Mesenchymal stem cell (in vitro differentiated cells and primary cell): ENCODE measurements at regions not wholly inside any gene's neighbourhood (a gene's known extent, or its start where the extent isn't known, plus 50 kb on each side); places are given as distances from the start of the nearest gene placed in this dataset.

Experiments
- DNase-seq: peaks from one replicate; pipeline ENCODE4 v3.0.0-alpha.2; 2013
- H2AFZ ChIP-seq: one replicate; pipeline ENCODE4 v1.6.1; 2013; ENCODE audit warnings: low read depth, mild to moderate bottlenecking, control low read depth, inconsistent platforms, low read length, moderate library complexity
- H2AK5ac ChIP-seq: 2 replicates; pipeline ENCODE4 v1.6.1; 2013; ENCODE audit warnings: low read length, moderate library complexity, mild to moderate bottlenecking, inconsistent platforms; ENCODE audit not compliant: severe bottlenecking
- H2BK120ac ChIP-seq: one replicate; pipeline ENCODE4 v1.6.1; 2013; ENCODE audit warnings: low read depth, mild to moderate bottlenecking, inconsistent platforms, low read length, moderate library complexity
- H2BK12ac ChIP-seq, 2 experiments: one replicate each; pipeline ENCODE4 v1.6.1; 2013; ENCODE audit warnings: inconsistent platforms in 2 of 2, low read length in 2 of 2, mild to moderate bottlenecking in 2 of 2, moderate library complexity in 2 of 2, control low read depth in 1 of 2
- H2BK15ac ChIP-seq: one replicate; pipeline ENCODE4 v1.6.1; 2013; ENCODE audit warnings: mild to moderate bottlenecking, low read depth, inconsistent platforms; ENCODE audit not compliant: poor library complexity, severe bottlenecking
- H2BK5ac ChIP-seq: 2 replicates; pipeline ENCODE4 v1.6.1; 2013; ENCODE audit warnings: low read depth, mild to moderate bottlenecking, low read length, control low read depth, inconsistent platforms; ENCODE audit not compliant: poor library complexity, severe bottlenecking
- H3K14ac ChIP-seq, 2 experiments: one replicate each; pipeline ENCODE4 v1.6.1; 2013; ENCODE audit warnings: inconsistent platforms in 2 of 2, low read length in 2 of 2, control low read depth in 1 of 2, mild to moderate bottlenecking in 1 of 2, moderate library complexity in 1 of 2
- H3K18ac ChIP-seq, 2 experiments: one replicate each; pipeline ENCODE4 v1.6.1; 2013; ENCODE audit warnings: inconsistent platforms in 2 of 2, low read length in 2 of 2, control low read depth in 1 of 2, low read depth in 1 of 2, mild to moderate bottlenecking in 1 of 2
- H3K23ac ChIP-seq, 2 experiments: one replicate each; pipeline ENCODE4 v1.6.1; 2013; ENCODE audit warnings: inconsistent platforms in 2 of 2, low read length in 2 of 2, mild to moderate bottlenecking in 2 of 2, moderate library complexity in 2 of 2, control low read depth in 1 of 2
- H3K27ac ChIP-seq: 2 replicates; pipeline ENCODE4 v1.5.1; 2013; ENCODE audit warnings: mild to moderate bottlenecking, moderate library complexity, low read length, control low read depth, inconsistent platforms; ENCODE audit not compliant: poor library complexity, severe bottlenecking
- H3K27me3 ChIP-seq, 2 experiments: 2 replicates each; pipeline versions ENCODE4 v1.6.1 to v1.7.0; 2013; ENCODE audit warnings: low read length in 2 of 2, mild to moderate bottlenecking in 2 of 2, moderate library complexity in 2 of 2, control low read depth in 1 of 2, inconsistent platforms in 1 of 2; ENCODE audit not compliant: control insufficient read depth in 1 of 2, insufficient read depth in 1 of 2
- H3K36me3 ChIP-seq, 2 experiments: 2 replicates each; pipeline versions ENCODE4 v1.6.1 to v1.7.0; 2013; ENCODE audit warnings: low read length in 2 of 2, control low read depth in 1 of 2, inconsistent platforms in 1 of 2, low read depth in 1 of 2, mild to moderate bottlenecking in 1 of 2; ENCODE audit not compliant: insufficient read depth in 2 of 2, control insufficient read depth in 1 of 2
- H3K4ac ChIP-seq, 2 experiments: one replicate each; pipeline ENCODE4 v1.6.1; 2013; ENCODE audit warnings: inconsistent platforms in 2 of 2, low read length in 2 of 2, mild to moderate bottlenecking in 2 of 2, moderate library complexity in 2 of 2, control low read depth in 1 of 2, low read depth in 1 of 2
- H3K4me1 ChIP-seq: 2 replicates; pipeline ENCODE4 v1.6.1; 2013; ENCODE audit warnings: low read depth, low read length, control low read depth; ENCODE audit not compliant: control insufficient read depth, insufficient read depth
- H3K4me2 ChIP-seq: 2 replicates; pipeline ENCODE4 v1.6.1; 2013; ENCODE audit warnings: low read length, mild to moderate bottlenecking, inconsistent platforms; ENCODE audit not compliant: poor library complexity, severe bottlenecking
- H3K4me3 ChIP-seq, 2 experiments: 2 replicates each; pipeline versions ENCODE4 v1.5.1 to v1.7.0; 2013; ENCODE audit warnings: low read length in 2 of 2, mild to moderate bottlenecking in 2 of 2, control low read depth in 1 of 2, low read depth in 1 of 2; ENCODE audit not compliant: insufficient read depth in 1 of 2
- H3K79me1 ChIP-seq: replicated peaks from 2 replicates; pipeline ENCODE4 v1.6.1; 2013; ENCODE audit warnings: mild to moderate bottlenecking, control low read depth, low read length, inconsistent platforms; ENCODE audit not compliant: poor library complexity, severe bottlenecking
- H3K9ac ChIP-seq: 2 replicates; pipeline ENCODE4 v1.7.0; 2013; ENCODE audit warnings: mild to moderate bottlenecking, low read length, moderate library complexity
- H3K9me3 ChIP-seq: 2 replicates; pipeline ENCODE4 v1.7.0; 2013; ENCODE audit warnings: mild to moderate bottlenecking, low read length; ENCODE audit not compliant: control insufficient read depth
- H4K8ac ChIP-seq: one replicate; pipeline ENCODE4 v1.6.1; 2013; ENCODE audit warnings: inconsistent platforms, mild to moderate bottlenecking, low read length, moderate library complexity
- H4K91ac ChIP-seq: one replicate; pipeline ENCODE4 v1.6.1; 2013; ENCODE audit warnings: mild to moderate bottlenecking, low read length, inconsistent platforms
- WGBS: methylation state at CpG from one replicate; pipeline ENCODE4 v1.1.7; 2013; ENCODE audit warnings: mixed read lengths; 5-methylcytosine and 5-hydroxymethylcytosine counted together

DNA sequence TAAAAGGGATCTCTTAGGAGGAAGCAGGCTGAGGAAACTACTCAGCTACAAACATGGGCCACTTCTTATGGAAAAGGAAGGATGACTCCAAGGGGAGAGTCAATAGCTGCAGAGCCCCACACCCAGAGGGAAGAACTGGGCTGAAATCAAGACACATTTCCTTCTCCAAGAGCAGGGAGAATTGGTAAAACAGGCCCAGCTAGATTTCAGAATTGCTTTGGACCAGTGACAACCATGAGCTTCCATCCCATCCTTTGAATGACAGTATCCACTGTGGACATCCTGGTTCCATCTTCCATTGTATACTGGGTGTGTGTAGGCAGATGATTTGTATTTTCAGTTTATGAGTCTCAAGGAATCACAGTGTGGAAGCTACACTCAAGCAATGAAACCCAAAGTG lies 267.5 kb downstream of the IRF8 start:
- Histone ChIP-seq H4K8ac (no peak overlapping the region), H3K27ac (no peak overlapping the region), H2BK12ac (no peak overlapping the region), H2BK120ac (no peak overlapping the region), H3K4me2 (no peak overlapping the region), H3K4ac (no peak overlapping the region), H3K9me3 (peaks cover 34% of the 10 kb centered on the region), H3K36me3 (no peaks in the 10 kb centered on the region), H3K9ac (no peak overlapping the region), H3K79me1 (no peaks in the 10 kb centered on the region), H2BK15ac (no peak overlapping the region), H3K14ac (no peak overlapping the region), H3K23ac (no peak overlapping the region), H3K27me3 (peaks cover 0 to 27% of the 10 kb centered on the region in 2 experiments), H2AK5ac (no peak overlapping the region), H2BK5ac (no peak overlapping the region), H4K91ac (no peak overlapping the region), H2AFZ (no peak overlapping the region), H3K18ac (no peak overlapping the region), H3K4me3 (no peak overlapping the region), H3K4me1 (no peaks in the 10 kb centered on the region)
- DNase-seq: no peak

DNA sequence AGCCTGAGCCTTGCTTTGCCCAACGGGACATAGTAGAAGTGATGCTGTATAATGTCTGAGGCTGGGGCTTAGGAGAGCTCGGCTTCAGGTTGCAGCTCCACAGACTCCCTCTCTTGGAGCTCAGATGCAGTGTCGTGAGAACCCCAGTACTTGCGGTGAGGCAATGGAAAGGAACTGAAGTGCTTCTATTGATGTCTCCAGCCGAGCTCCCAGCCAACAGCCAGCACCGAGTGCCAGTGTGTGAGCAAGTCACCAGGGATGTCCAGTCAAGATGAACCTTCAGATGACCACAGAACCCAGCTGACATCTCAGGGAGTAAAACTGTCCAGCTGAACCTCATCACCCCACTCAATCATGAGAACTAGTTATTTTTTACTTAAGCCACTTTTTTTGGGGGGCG lies 268.1 kb downstream of the IRF8 start:
- no peak overlapping the region for H3K14ac ChIP-seq
- no peak overlapping the region for H2BK5ac ChIP-seq
- H2AFZ ChIP-seq: no peak overlapping the region
- no peak overlapping the region for H3K4me3 ChIP-seq
- H3K4ac ChIP-seq: no peak overlapping the region
- no peaks in the 10 kb centered on the region for H3K4me1 ChIP-seq
- no peaks in the 10 kb centered on the region for H3K36me3 ChIP-seq
- no peak overlapping the region for H3K27ac ChIP-seq
- H3K18ac ChIP-seq: no peak overlapping the region
- H3K79me1 ChIP-seq: no peaks in the 10 kb centered on the region
- 91% methylated on average over 7 of the region's 7 CpGs for whole genome bisulfite sequencing
- H2BK12ac ChIP-seq: no peak overlapping the region
- H2AK5ac ChIP-seq: no peak overlapping the region
- H3K9me3 ChIP-seq: peaks cover 31% of the 10 kb centered on the region
- no peak overlapping the region for H2BK15ac ChIP-seq
- no peak overlapping the region for H3K4me2 ChIP-seq
- DNase-seq: no peak
- H4K91ac ChIP-seq: no peak overlapping the region
- H4K8ac ChIP-seq: no peak overlapping the region
- no peak overlapping the region for H3K9ac ChIP-seq
- H3K27me3 ChIP-seq: peaks cover 0 to 27% of the 10 kb centered on the region in 2 experiments
- no peak overlapping the region for H3K23ac ChIP-seq
- no peak overlapping the region for H2BK120ac ChIP-seq

DNA sequence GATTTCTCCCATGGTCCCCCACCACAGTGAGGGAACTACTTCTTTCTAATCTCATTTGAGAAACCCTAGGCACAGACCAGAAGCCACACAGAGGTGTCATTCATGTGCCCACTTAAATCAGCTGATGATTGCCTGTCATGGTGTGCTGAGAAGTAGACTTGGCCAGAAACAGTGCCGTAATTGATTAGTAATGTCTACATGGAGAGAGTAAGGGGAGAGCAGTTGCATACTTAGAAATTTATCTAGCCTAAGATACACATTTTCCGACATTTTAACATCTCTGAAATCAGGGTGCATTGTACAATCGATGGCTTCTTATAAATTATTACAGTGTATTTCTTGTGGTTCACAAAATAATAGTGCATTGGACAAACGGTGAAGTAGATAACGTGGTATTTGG lies 271.8 kb downstream of the IRF8 start:
- peak overlapping the region in 1 of 2 experiments; percentile 60 for H3K4ac ChIP-seq
- H4K91ac ChIP-seq: no peak overlapping the region
- no peaks in the 10 kb centered on the region for H3K36me3 ChIP-seq
- H3K4me3 ChIP-seq: no peak overlapping the region
- H4K8ac ChIP-seq: peak overlapping the region; percentile 88
- peak; percentile 61 for DNase-seq
- H2BK12ac ChIP-seq: peak overlapping the region; percentile 64 to 84
- no peaks in the 10 kb centered on the region for H3K4me1 ChIP-seq
- no peak overlapping the region for H2BK5ac ChIP-seq
- peak overlapping the region in 1 of 2 experiments; percentile 67 for H3K18ac ChIP-seq
- peaks cover 0 to 51% of the 10 kb centered on the region in 2 experiments for H3K27me3 ChIP-seq
- no peak overlapping the region for H2BK120ac ChIP-seq
- peaks cover 15% of the 10 kb centered on the region for H3K9me3 ChIP-seq
- H2BK15ac ChIP-seq: no peak overlapping the region
- H3K14ac ChIP-seq: no peak overlapping the region
- H2AFZ ChIP-seq: peak overlapping the region; percentile 75
- 75% methylated on average over 3 of the region's 5 CpGs for WGBS
- no peak overlapping the region for H2AK5ac ChIP-seq
- no peaks in the 10 kb centered on the region for H3K79me1 ChIP-seq
- H3K4me2 ChIP-seq: no peak overlapping the region
- H3K27ac ChIP-seq: no peak overlapping the region
- no peak overlapping the region for H3K23ac ChIP-seq
- H3K9ac ChIP-seq: no peak overlapping the region

DNA sequence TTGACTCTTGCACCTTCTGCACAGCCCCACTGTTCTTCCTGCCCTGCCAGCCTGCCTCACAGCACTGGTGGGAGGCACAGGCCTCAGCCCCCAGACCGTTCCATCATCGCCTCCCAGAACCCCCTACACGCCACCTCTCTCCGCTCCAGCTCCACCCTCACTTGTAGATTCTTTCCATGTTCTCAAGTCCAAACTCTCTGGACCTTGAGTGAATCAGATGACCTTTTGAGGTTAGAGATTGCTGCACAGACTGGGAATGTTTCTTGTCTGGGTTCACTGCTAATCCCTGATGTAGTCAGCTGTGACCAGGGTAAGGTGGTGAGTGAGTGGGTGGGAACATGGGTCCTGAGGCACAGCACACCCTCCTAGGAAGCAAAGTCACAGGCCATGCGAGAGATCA lies 272.4 kb downstream of the IRF8 start:
- peak overlapping the region in 1 of 2 experiments; percentile 18 for H3K14ac ChIP-seq
- no peak overlapping the region for H3K4me3 ChIP-seq
- H4K91ac ChIP-seq: peak overlapping the region; percentile 67
- H3K9ac ChIP-seq: no peak overlapping the region
- no peak overlapping the region for H3K23ac ChIP-seq
- H3K36me3 ChIP-seq: no peaks in the 10 kb centered on the region
- peaks cover 9% of the 10 kb centered on the region for H3K9me3 ChIP-seq
- DNase-seq: peak; percentile 99
- H2AFZ ChIP-seq: peak overlapping the region; percentile 75
- no peak overlapping the region for H3K27ac ChIP-seq
- peaks cover 0 to 51% of the 10 kb centered on the region in 2 experiments for H3K27me3 ChIP-seq
- H4K8ac ChIP-seq: peak overlapping the region; percentile 88
- H2BK12ac ChIP-seq: peak overlapping the region; percentile 64 to 84
- WGBS: 41% methylated on average over 3 of the region's 5 CpGs
- H3K4me2 ChIP-seq: no peak overlapping the region
- H2BK15ac ChIP-seq: no peak overlapping the region
- H3K4ac ChIP-seq: peak overlapping the region in 1 of 2 experiments; percentile 60
- H3K18ac ChIP-seq: peak overlapping the region; percentile 67 to 95
- no peaks in the 10 kb centered on the region for H3K4me1 ChIP-seq
- H2AK5ac ChIP-seq: no peak overlapping the region
- H2BK120ac ChIP-seq: peak overlapping the region; percentile 27
- H2BK5ac ChIP-seq: no peak overlapping the region
- no peaks in the 10 kb centered on the region for H3K79me1 ChIP-seq
